BE2C (cell line): ENCODE measurements at regions not wholly inside any gene's neighbourhood (a gene's known extent, or its start where the extent isn't known, plus 50 kb on each side); places are given as distances from the start of the nearest gene placed in this dataset.

Experiments used
- DNase-seq: peaks from one replicate; pipeline ENCODE4 v3.0.0-alpha.2; 2020
- H3K27me3 ChIP-seq: fragments of 250-450 bp; sonication (Bioruptor Pico); 2 replicates; pipeline ENCODE4 v1.5.1; 2020; ENCODE audit warnings: mild to moderate bottlenecking
- H3K36me3 ChIP-seq: fragments of 250-450 bp; sonication (Bioruptor Pico); 2 replicates; pipeline ENCODE4 v1.5.1; 2020; ENCODE audit warnings: mild to moderate bottlenecking
- H3K4me1 ChIP-seq: fragments of 250-450 bp; sonication (Bioruptor Pico); 2 replicates; pipeline ENCODE4 v1.5.1; 2020
- H3K4me3 ChIP-seq: 2 replicates; pipeline ENCODE4 v1.5.1; 2011; ENCODE audit warnings: low read depth, low read length
- H3K9me3 ChIP-seq: fragments of 250-450 bp; sonication (Bioruptor Pico); 2 replicates; pipeline ENCODE4 v1.5.1; 2020
- TF ChIP-seq, protein P1 (sequence below): IDR thresholded peaks from 2 replicates; pipeline ENCODE4 v1.5.1; 2012; ENCODE audit warnings: mild to moderate bottlenecking, low read depth, low read length

DNA sequence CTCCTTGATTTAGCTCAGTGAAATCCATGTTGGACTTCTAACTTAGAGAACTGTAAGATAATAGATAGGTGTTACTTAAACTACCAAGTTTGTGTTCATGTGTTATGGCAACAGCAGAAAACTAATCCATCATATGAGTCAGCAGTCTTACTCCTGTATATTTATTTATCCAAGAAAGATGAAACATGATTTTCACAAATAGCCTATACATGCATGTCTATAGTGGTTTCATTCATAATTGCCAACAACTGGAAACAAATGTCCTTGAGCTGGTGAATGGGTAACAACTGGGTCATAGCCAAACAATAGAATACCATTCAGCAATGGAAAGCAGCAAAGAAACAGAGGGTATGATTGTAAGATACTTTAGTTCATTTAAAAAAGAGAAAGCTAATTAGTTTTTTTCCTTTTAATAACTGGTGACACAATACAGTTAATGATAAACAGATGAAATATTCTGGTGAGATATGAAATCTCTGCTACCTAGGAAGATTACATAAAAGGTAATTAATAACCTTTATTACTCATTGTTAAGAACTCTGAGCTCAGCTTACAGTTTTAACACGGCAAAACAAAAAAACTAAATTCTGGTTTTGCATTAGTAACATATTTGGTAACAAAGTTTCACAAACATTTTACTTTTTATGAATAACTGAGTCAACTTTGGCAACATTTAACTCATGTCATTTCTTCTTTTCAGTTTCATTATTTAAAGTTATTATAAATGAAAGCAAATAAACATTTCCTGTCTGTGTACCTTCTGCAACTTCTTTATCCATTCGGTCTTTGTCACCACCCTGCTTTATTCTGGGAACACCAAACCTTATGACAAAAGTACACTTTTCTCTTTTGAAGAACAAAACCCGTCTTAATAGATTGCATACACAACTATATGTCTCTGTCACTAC lies 181.3 kb downstream of the LIG4 start:
- Histone ChIP-seq H3K27me3 (no peaks in the 10 kb centered on the region), H3K4me3 (no peak overlapping the region), H3K4me1 (no peaks in the 10 kb centered on the region), H3K36me3 (no peaks in the 10 kb centered on the region), H3K9me3 (no peaks in the 10 kb centered on the region)
- TF ChIP-seq, protein P1, sequence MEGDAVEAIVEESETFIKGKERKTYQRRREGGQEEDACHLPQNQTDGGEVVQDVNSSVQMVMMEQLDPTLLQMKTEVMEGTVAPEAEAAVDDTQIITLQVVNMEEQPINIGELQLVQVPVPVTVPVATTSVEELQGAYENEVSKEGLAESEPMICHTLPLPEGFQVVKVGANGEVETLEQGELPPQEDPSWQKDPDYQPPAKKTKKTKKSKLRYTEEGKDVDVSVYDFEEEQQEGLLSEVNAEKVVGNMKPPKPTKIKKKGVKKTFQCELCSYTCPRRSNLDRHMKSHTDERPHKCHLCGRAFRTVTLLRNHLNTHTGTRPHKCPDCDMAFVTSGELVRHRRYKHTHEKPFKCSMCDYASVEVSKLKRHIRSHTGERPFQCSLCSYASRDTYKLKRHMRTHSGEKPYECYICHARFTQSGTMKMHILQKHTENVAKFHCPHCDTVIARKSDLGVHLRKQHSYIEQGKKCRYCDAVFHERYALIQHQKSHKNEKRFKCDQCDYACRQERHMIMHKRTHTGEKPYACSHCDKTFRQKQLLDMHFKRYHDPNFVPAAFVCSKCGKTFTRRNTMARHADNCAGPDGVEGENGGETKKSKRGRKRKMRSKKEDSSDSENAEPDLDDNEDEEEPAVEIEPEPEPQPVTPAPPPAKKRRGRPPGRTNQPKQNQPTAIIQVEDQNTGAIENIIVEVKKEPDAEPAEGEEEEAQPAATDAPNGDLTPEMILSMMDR, result no peak
- DNase-seq, result no peak

DNA sequence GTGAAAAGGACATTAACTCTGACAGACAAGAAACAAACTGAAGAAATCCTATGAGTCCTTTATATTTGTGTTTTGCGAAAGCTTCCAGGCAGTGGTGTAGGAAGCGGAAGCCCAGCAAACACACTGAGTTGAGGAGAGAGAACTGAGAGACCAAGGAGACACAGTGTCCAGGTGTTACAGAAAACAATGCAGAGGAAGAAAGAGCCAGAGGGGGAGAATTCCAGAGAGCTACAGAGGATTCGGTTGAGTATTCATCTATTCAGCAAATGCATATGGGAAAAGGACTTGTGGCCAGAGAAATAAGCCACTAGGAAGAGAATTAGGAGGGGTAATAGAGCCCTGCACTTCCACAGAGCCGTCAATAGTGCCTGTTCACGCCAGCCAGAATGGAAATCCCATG lies 183.5 kb downstream of the LIG4 start:
- Histone ChIP-seq H3K27me3 (no peaks in the 10 kb centered on the region), H3K4me3 (no peak overlapping the region), H3K9me3 (no peaks in the 10 kb centered on the region), H3K4me1 (no peaks in the 10 kb centered on the region), H3K36me3 (no peaks in the 10 kb centered on the region)
- TF ChIP-seq, protein P1, result no peak
- DNase-seq, result no peak

DNA sequence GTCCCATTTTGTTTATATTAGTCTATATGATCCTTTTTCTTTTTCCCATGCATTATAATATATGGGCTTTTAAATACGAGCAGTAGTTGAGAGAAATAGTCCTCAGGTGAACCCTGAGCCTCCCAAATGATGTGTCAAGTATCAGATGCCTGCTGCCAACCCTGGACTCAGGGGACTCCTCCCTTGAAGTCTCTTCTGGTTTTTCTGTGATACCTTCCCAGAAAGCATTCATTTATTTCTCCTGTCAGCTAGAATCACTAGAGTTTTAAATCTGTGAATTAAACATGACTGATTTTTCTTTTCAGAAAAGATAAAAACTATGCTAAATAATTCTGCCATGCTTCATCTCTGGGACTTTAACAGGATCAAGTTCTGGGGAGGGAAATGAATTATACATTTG lies 184.6 kb downstream of the LIG4 start:
- no peak for DNase-seq
- H3K36me3 ChIP-seq, result no peaks in the 10 kb centered on the region
- TF ChIP-seq, protein P1, result no peak
- no peaks in the 10 kb centered on the region for H3K9me3 ChIP-seq
- no peaks in the 10 kb centered on the region for H3K4me1 ChIP-seq
- no peak overlapping the region for H3K4me3 ChIP-seq
- H3K27me3 ChIP-seq, result no peaks in the 10 kb centered on the region

DNA sequence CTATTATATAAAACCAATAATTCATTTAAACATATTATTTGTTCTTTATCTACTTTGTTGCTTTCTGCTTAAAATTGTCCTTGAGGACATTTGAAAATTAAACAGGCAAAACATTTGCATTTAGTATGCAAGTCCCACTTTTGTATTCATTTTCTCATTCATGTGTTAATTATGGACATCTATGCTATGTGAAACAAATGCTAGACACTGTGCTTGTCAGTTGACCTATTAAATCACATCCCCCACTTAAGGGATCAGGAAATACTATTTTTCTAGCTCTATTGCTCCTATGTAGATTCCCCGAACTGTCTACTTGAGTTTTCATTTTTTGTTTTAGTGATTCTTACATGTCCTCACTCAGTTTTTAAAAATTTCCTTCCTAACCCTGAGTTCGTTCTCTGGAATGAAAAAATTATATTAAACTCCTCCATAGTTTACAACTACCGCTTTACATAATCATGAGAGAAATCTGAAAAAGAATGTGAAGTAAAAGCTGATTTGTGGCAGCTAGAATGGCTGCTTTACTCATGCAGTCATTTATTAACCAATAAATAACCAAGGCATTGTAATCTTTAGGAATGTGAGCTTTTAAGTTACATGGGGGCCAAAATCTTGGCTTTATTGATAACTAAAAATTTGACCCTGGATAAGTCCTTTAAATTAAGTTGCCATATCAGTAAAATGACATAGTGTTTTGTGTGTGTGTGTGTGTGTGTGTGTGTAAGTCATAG lies 188.5 kb downstream of the LIG4 start:
- Histone ChIP-seq H3K4me1 (no peaks in the 10 kb centered on the region), H3K4me3 (no peak overlapping the region), H3K27me3 (no peaks in the 10 kb centered on the region), H3K9me3 (no peaks in the 10 kb centered on the region), H3K36me3 (no peaks in the 10 kb centered on the region)
- TF ChIP-seq, protein P1, result no peak
- no peak for DNase-seq

DNA sequence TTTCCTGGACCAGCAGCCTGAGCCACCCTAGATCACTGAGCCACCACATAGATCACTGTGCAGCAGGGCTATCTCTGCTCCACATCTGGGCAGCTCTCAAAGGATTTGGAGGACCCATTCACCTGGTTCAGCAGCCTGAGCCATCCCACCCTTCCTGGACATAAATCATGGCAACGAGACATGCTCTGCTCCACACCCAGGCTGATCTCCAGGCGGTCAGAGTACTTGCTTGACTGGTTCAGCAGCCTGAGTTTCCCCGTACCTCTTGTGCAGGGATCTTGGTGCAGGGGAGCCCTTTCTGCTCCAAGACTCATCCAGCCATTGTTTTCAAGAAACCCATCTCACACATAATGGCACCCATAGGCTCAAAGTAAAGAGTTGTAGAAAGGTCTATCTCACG lies 195.3 kb downstream of the LIG4 start:
- H3K36me3 ChIP-seq, result no peaks in the 10 kb centered on the region
- no peak for DNase-seq
- no peaks in the 10 kb centered on the region; the same call in 1 of the 2 replicates for H3K9me3 ChIP-seq
- H3K4me3 ChIP-seq, result no peak overlapping the region
- H3K4me1 ChIP-seq, result no peaks in the 10 kb centered on the region
- no peaks in the 10 kb centered on the region for H3K27me3 ChIP-seq
- TF ChIP-seq, protein P1, result no peak
